Lung microvascular endothelial cell (primary cell): ENCODE measurements at regions not wholly inside any gene's neighbourhood (a gene's known extent, or its start where the extent isn't known, plus 50 kb on each side); places are given as distances from the start of the nearest gene placed in this dataset.
"Not testable (repeated sequence)": the region's sequence is repeated elsewhere in the genome, so short reads cannot be mapped to it uniquely, and the experiment has no call there.

ENCODE experiments used
- DNase-seq, 2 donors: peaks; one replicate each; pipeline versions ENCODE4 v3.0.0 to v3.0.0-alpha.2; 2010; ENCODE audit warnings: low read depth in 2 of 2

GRCh38 chr10:35942057-35942456 is 300.0 kb upstream of the FZD8 start:
- DNase-seq = peak; percentile 7 to 98

- peak in 1 of 2 donors; percentile 50 for DNase-seq
These were observed 298.3 kb upstream of the FZD8 start for GRCh38 chr10:35940141-35941041.

- no peak for DNase-seq
These were observed 296.1 kb upstream of the FZD8 start for GRCh38 chr10:35938160-35938559.

- DNase-seq = no peak
These were observed 295.4 kb upstream of the FZD8 start for GRCh38 chr10:35937546-35937945.

GRCh38 chr10:35934642-35934995 is 292.5 kb upstream of the FZD8 start:
- no peak for DNase-seq

GRCh38 chr10:35933940-35934641 is 292.0 kb upstream of the FZD8 start:
- no peak for DNase-seq

GRCh38 chr10:35933491-35933890 is 291.4 kb upstream of the FZD8 start:
- DNase-seq = no peak

- DNase-seq = not testable (repeated sequence)
These were observed 287.9 kb upstream of the FZD8 start for GRCh38 chr10:35929962-35930361.

GRCh38 chr10:35928748-35929147 is 286.7 kb upstream of the FZD8 start:
- DNase-seq = no peak

- DNase-seq = no peak
These were observed 285.9 kb upstream of the FZD8 start for GRCh38 chr10:35927990-35928488.

GRCh38 chr10:35927341-35927740 is 285.2 kb upstream of the FZD8 start:
- DNase-seq = no peak

GRCh38 chr10:35926846-35927245 is 284.8 kb upstream of the FZD8 start:
- no peak for DNase-seq

GRCh38 chr10:35925493-35925892 is 283.4 kb upstream of the FZD8 start:
- peak in 1 of 2 donors; percentile 27 for DNase-seq

- no peak for DNase-seq
These were observed 282.7 kb upstream of the FZD8 start for GRCh38 chr10:35924759-35925158.

GRCh38 chr10:35922876-35923600 is 280.9 kb upstream of the FZD8 start:
- no peak for DNase-seq

- no peak for DNase-seq
These were observed 279.8 kb upstream of the FZD8 start for GRCh38 chr10:35921866-35922350.

GRCh38 chr10:35916791-35917190 is 274.7 kb upstream of the FZD8 start:
- DNase-seq = no peak

- DNase-seq = peak in 1 of 2 donors; percentile 62
These were observed 271.5 kb upstream of the FZD8 start for GRCh38 chr10:35913628-35914027.

- peak; percentile 14 to 59 for DNase-seq
These were observed 270.8 kb upstream of the FZD8 start for GRCh38 chr10:35912615-35913569.

- no peak for DNase-seq
These were observed 269.9 kb upstream of the FZD8 start for GRCh38 chr10:35911954-35912353.

- DNase-seq = no peak
These were observed 269.1 kb upstream of the FZD8 start for GRCh38 chr10:35911233-35911632.
